ENCODE measurements at regions not wholly inside any gene's neighbourhood (a gene's known extent, or its start where the extent isn't known, plus 50 kb on each side); places are given as distances from the start of the nearest gene placed in this dataset.

DNA sequence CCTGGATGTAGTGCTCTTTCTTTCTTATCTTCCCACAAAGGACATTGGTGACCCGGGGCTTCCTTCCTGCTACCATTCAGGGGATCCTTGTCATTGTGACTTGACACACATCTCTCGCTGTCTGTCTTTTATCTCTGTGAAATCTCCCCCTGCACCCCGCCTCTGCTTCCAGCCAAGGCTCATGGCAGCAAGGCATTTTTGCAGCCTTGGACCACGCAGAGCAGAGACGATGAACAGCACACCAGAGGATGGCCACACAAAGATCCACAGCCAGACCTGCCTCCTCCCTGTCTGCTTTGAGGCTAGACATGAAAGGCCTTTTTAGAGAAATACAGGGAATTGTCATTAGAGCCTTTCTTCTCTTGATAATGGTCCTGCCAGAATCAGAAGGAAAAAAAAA lies 549.1 kb downstream of the CDK5RAP2 start:
- TF ChIP-seq, protein P1, sequence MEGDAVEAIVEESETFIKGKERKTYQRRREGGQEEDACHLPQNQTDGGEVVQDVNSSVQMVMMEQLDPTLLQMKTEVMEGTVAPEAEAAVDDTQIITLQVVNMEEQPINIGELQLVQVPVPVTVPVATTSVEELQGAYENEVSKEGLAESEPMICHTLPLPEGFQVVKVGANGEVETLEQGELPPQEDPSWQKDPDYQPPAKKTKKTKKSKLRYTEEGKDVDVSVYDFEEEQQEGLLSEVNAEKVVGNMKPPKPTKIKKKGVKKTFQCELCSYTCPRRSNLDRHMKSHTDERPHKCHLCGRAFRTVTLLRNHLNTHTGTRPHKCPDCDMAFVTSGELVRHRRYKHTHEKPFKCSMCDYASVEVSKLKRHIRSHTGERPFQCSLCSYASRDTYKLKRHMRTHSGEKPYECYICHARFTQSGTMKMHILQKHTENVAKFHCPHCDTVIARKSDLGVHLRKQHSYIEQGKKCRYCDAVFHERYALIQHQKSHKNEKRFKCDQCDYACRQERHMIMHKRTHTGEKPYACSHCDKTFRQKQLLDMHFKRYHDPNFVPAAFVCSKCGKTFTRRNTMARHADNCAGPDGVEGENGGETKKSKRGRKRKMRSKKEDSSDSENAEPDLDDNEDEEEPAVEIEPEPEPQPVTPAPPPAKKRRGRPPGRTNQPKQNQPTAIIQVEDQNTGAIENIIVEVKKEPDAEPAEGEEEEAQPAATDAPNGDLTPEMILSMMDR (IDR thresholded peaks at IDR 0.05) = no peak
- no peak for TF ChIP-seq POLR2A (IDR thresholded peaks at IDR 0.05)

All from uterus (tissue), 2 donors.